ENCODE measurements at regions not wholly inside any gene's neighbourhood (a gene's known extent, or its start where the extent isn't known, plus 50 kb on each side); places are given as distances from the start of the nearest gene placed in this dataset.

DNA sequence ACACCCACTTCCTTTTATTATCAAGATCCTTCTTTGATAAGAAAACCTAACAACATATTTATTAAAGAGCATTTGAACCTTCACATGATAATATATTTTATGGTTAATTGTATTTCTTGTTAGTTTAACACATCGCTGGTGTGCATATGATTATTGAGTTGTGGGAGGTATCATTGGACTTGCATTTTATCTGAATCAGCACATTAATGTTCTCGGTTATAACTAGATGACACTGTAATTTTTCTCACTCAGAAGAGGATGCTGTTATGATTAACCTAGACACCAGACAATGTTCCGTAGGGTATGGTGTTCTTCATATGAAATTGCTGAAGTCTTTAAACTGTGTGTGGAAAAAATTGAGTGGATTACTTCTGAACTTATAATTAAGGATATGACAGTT lies 1188.3 kb upstream of the EPHA6 start:
- TF ChIP-seq CTCF (conservative IDR thresholded peaks at IDR 0.05 in 1 of 2, IDR thresholded peaks at IDR 0.05 in 1 of 2; ENCODE audit: extremely low read depth in 1 of 2, insufficient read depth in 1 of 2, low read depth in 1 of 2, low read length in 2 of 2) = no peak
- TF ChIP-seq EZH2 (IDR thresholded peaks at IDR 0.05; ENCODE audit: borderline replicate concordance, low read length) = no peak

Data from mammary epithelial cell (primary cell).